Transverse colon (tissue), 4 donors: ENCODE measurements at regions not wholly inside any gene's neighbourhood (a gene's known extent, or its start where the extent isn't known, plus 50 kb on each side); places are given as distances from the start of the nearest gene placed in this dataset.

Source experiments
- DNase-seq: peaks from one replicate; pipeline ENCODE4 v3.0.0-alpha.2; 2019
- H3K27ac ChIP-seq, 4 donors: fragments of 200-600 bp; sonication (generic); 2 replicates each; pipeline ENCODE4 v1.5.1; 2016 to 2018; ENCODE audit warnings: inconsistent platforms in 4 of 4
- H3K27me3 ChIP-seq: fragments of 200-600 bp; sonication (generic); 2 replicates; pipeline ENCODE4 v1.5.1; 2017; ENCODE audit warnings: inconsistent platforms
- H3K36me3 ChIP-seq, 4 donors: fragments of 200-600 bp; sonication (generic); 2 replicates each; pipeline ENCODE4 v1.5.1; 2017 to 2019; ENCODE audit warnings: inconsistent platforms in 4 of 4
- H3K4me1 ChIP-seq, 4 donors: fragments of 200-600 bp; sonication (generic); 2 replicates each; pipeline ENCODE4 v1.5.1; 2017 to 2020; ENCODE audit warnings: inconsistent platforms in 4 of 4
- H3K4me3 ChIP-seq, 4 donors: fragments of 200-600 bp; sonication (generic); 1 replicate in 1 of 4; 2 replicates in 3 of 4; pipeline versions ENCODE4 v1.5.1 to v1.6.1; 2017 to 2019; ENCODE audit warnings: inconsistent platforms in 4 of 4
- H3K9me3 ChIP-seq, 2 donors: fragments of 200-600 bp; sonication (generic); 2 replicates each; pipeline ENCODE4 v1.5.1; 2017 to 2019; ENCODE audit warnings: inconsistent platforms in 2 of 2
- CTCF ChIP-seq, 5 experiments: fragments of 200-600 bp in 3 of 5; fragments of 450-650 bp in 2 of 5; sonication (generic) in 3 of 5; IDR thresholded peaks; 1 replicate in 2 of 5; 2 replicates in 3 of 5; pipeline ENCODE4 v1.5.1; 2016 to 2017; ENCODE audit warnings: antibody characterized with exemption in 5 of 5, inconsistent platforms in 3 of 5, mild to moderate bottlenecking in 2 of 5, moderate library complexity in 1 of 5
- EP300 ChIP-seq: sonication (generic); formaldehyde crosslinking; IDR thresholded peaks from one replicate; pipeline ENCODE4 v1.6.1; 2017; ENCODE audit warnings: antibody characterized with exemption, low read depth
- POLR2A ChIP-seq: fragments of 450-650 bp; IDR thresholded peaks from one replicate; pipeline ENCODE4 v1.6.1; 2016; ENCODE audit warnings: antibody characterized with exemption, mild to moderate bottlenecking, moderate library complexity
- POLR2AphosphoS5 ChIP-seq, 3 donors: sonication (generic); formaldehyde crosslinking; IDR thresholded peaks; one replicate each; pipeline ENCODE4 v1.6.1; 2016; ENCODE audit warnings: antibody characterized with exemption in 3 of 3
- WGBS, 2 donors: methylation state at CpG; one replicate each; pipeline ENCODE4 v1.1.5; 2018; ENCODE audit warnings: low coverage in 1 of 2; 5-methylcytosine and 5-hydroxymethylcytosine counted together
- in situ Hi-C, 4 donors: fragments of 200-750 bp; cut with MboI; loops; one replicate each; pipeline versions ENCODE4 v1.15.0 to v1.15.1; 2017; ENCODE audit warnings: low sequenced_read_pairs in 3 of 4, low pct_ligation_motif_present in 1 of 4, low pct_unique_long_range_greater_than_20kb in 1 of 4
- intact Hi-C: fragments of 100-400 bp; cut with DNase I; formaldehyde crosslinking; loops from one replicate; pipeline ENCODE4 v1.15.1; 2023; ENCODE audit warnings: low total_unique reads

GRCh38 chr6:169144356-169144755 lies 109.3 kb downstream of the THBS2 start:
- intact Hi-C loops = no loop called here
- no peak for DNase-seq
- 75 to 86% methylated on average over 2 of the region's 2 CpGs for WGBS, 2 donors
- H3K4me3 ChIP-seq = no peak overlapping the region
- no peaks in the 10 kb centered on the region for H3K36me3 ChIP-seq
- TF ChIP-seq CTCF (IDR thresholded peaks at IDR 0.05) = no peak
- no peak for TF ChIP-seq POLR2AphosphoS5 (IDR thresholded peaks at IDR 0.05)
- no peak for TF ChIP-seq EP300
- no peak for TF ChIP-seq POLR2A
- H3K27ac ChIP-seq = no peak overlapping the region
- in situ Hi-C loops = no loop called here
- H3K27me3 ChIP-seq = no peaks in the 10 kb centered on the region
- H3K9me3 ChIP-seq = no peaks in the 10 kb centered on the region
- H3K4me1 ChIP-seq = peaks cover 0 to 15% (median 5%) of the 10 kb centered on the region in 4 donors

GRCh38 chr6:169142538-169142844 lies 111.2 kb downstream of the THBS2 start:
- no peaks in the 10 kb centered on the region for H3K27me3 ChIP-seq
- H3K4me1 ChIP-seq = peaks cover 0 to 15% (median 5%) of the 10 kb centered on the region in 4 donors
- intact Hi-C loops = no loop called here
- DNase-seq = no peak
- no peaks in the 10 kb centered on the region for H3K36me3 ChIP-seq
- 83% methylated on average over 8 of the region's 8 CpGs; no CpG with 5 or more reads in 1 of the 2 donors for whole genome bisulfite sequencing, 2 donors
- H3K27ac ChIP-seq = peak overlapping the region; percentile 20 to 82 (median 74)
- in situ Hi-C loops = no loop called here
- no peak for TF ChIP-seq POLR2AphosphoS5 (IDR thresholded peaks at IDR 0.05)
- no peak for TF ChIP-seq CTCF (IDR thresholded peaks at IDR 0.05)
- no peak for TF ChIP-seq POLR2A
- no peak for TF ChIP-seq EP300
- no peak overlapping the region for H3K4me3 ChIP-seq
- no peaks in the 10 kb centered on the region for H3K9me3 ChIP-seq

- intact Hi-C loops (no loop called here), in situ Hi-C loops (no loop called here)
- no peaks in the 10 kb centered on the region for H3K36me3 ChIP-seq
- peaks cover 0 to 15% (median 5%) of the 10 kb centered on the region in 4 donors for H3K4me1 ChIP-seq
- H3K27ac ChIP-seq = peak overlapping the region; percentile 20 to 82 (median 74)
- H3K9me3 ChIP-seq = no peaks in the 10 kb centered on the region
- DNase-seq = peak; percentile 24
- TF ChIP-seq EP300 = no peak
- TF ChIP-seq CTCF (IDR thresholded peaks at IDR 0.05) = no peak
- peak; percentile 34 to 76 (median 35) for TF ChIP-seq POLR2AphosphoS5 (IDR thresholded peaks at IDR 0.05)
- TF ChIP-seq POLR2A = no peak
- no peaks in the 10 kb centered on the region for H3K27me3 ChIP-seq
- H3K4me3 ChIP-seq = no peak overlapping the region
- WGBS, 2 donors = 55 to 62% methylated on average over 4 to 18 of the region's 18 CpGs
Measured at GRCh38 chr6:169141671-169142537, 111.7 kb downstream of the THBS2 start.

- no peak for TF ChIP-seq EP300
- no peak for TF ChIP-seq POLR2A
- TF ChIP-seq POLR2AphosphoS5 (IDR thresholded peaks at IDR 0.05) = no peak
- TF ChIP-seq CTCF (IDR thresholded peaks at IDR 0.05) = no peak
- in situ Hi-C loops = no loop called here
- H3K27me3 ChIP-seq = no peaks in the 10 kb centered on the region
- H3K4me3 ChIP-seq = no peak overlapping the region
- H3K9me3 ChIP-seq = no peaks in the 10 kb centered on the region
- no peaks in the 10 kb centered on the region for H3K36me3 ChIP-seq
- DNase-seq = no peak
- intact Hi-C loops = no loop called here
- peak overlapping the region in 3 of 4 donors; percentile 20 to 82 (median 79) for H3K27ac ChIP-seq
- H3K4me1 ChIP-seq = peaks cover 0 to 15% (median 5%) of the 10 kb centered on the region in 4 donors
- 76 to 88% methylated on average over 3 to 11 of the region's 11 CpGs for WGBS, 2 donors
Measured at GRCh38 chr6:169140986-169141495, 112.6 kb downstream of the THBS2 start.
